B cell (primary cell): ENCODE measurements at regions not wholly inside any gene's neighbourhood (a gene's known extent, or its start where the extent isn't known, plus 50 kb on each side); places are given as distances from the start of the nearest gene placed in this dataset.

Experiments used
- CTCF ChIP-seq: fragments of 200-600 bp; IDR thresholded peaks from one replicate; pipeline ENCODE4 v1.8.0; 2022; ENCODE audit warnings: antibody characterized with exemption, mild to moderate bottlenecking
- EZH2 ChIP-seq: IDR thresholded peaks from 2 replicates; pipeline ENCODE4 v1.6.1; 2012; ENCODE audit warnings: borderline replicate concordance, low read depth, mild to moderate bottlenecking, moderate library complexity, low read length; ENCODE audit not compliant: insufficient read depth, poor library complexity, severe bottlenecking

- TF ChIP-seq CTCF (no peak), EZH2 (no peak)
Observed at GRCh38 chr2:150156876-150157275, 330.6 kb downstream of the RND3 start.
